H1 (cell line): ENCODE measurements at regions not wholly inside any gene's neighbourhood (a gene's known extent, or its start where the extent isn't known, plus 50 kb on each side); places are given as distances from the start of the nearest gene placed in this dataset.

ENCODE experiments used
- CHD7 ChIP-seq: fragments of 300-600 bp; sonication (generic); IDR thresholded peaks from 2 replicates; pipeline ENCODE4 v1.7.1; 2012; ENCODE audit warnings: low read length, moderate library complexity, mild to moderate bottlenecking, inconsistent platforms; ENCODE audit not compliant: insufficient replicate concordance
- E2F6 ChIP-seq: IDR thresholded peaks from 2 replicates; pipeline ENCODE4 v1.6.1; 2012; ENCODE audit warnings: inconsistent platforms
- EGR1 ChIP-seq: IDR thresholded peaks from 2 replicates; pipeline ENCODE4 v1.6.1; 2011; ENCODE audit warnings: low read depth, low read length, borderline replicate concordance
- JUND ChIP-seq: IDR thresholded peaks from 2 replicates; pipeline ENCODE4 v1.6.1; 2011; ENCODE audit warnings: mild to moderate bottlenecking, improper control_type of control experiment, low read length
- NRF1 ChIP-seq: IDR thresholded peaks from 2 replicates; pipeline ENCODE4 v1.6.1; 2011; ENCODE audit warnings: mild to moderate bottlenecking, low read depth, low read length, improper control_type of control experiment
- RNF2 ChIP-seq: fragments of 200-900, 300-1000 bp; sonication (generic); IDR thresholded peaks from 2 replicates; pipeline ENCODE4 v1.7.1; 2016; ENCODE audit warnings: borderline replicate concordance, low read depth, mild to moderate bottlenecking, antibody characterized with exemption, low read length; ENCODE audit not compliant: poor library complexity, severe bottlenecking; ENCODE audit errors: missing control alignments
- SIX5 ChIP-seq: IDR thresholded peaks from 2 replicates; pipeline ENCODE4 v1.6.1; 2011; ENCODE audit warnings: mild to moderate bottlenecking, low read depth, low read length
- TAF1 ChIP-seq: IDR thresholded peaks from 2 replicates; pipeline ENCODE4 v1.6.1; 2011; ENCODE audit warnings: mild to moderate bottlenecking, low read depth, low read length
- TEAD4 ChIP-seq: IDR thresholded peaks from 2 replicates; pipeline ENCODE4 v1.6.1; 2012; ENCODE audit warnings: low read depth, low read length, inconsistent platforms, mixed read lengths
- YY1 ChIP-seq: IDR thresholded peaks from 2 replicates; pipeline ENCODE4 v1.6.1; 2011; ENCODE audit warnings: low read depth, mild to moderate bottlenecking, low read length
- ZNF274 ChIP-seq: IDR thresholded peaks from 2 replicates; pipeline ENCODE4 v1.7.0; 2012; ENCODE audit warnings: low read length, borderline replicate concordance; ENCODE audit errors: extremely low read depth

- TF ChIP-seq CHD7, result no peak
- TF ChIP-seq EGR1, result no peak
- no peak for TF ChIP-seq JUND
- TF ChIP-seq NRF1, result no peak
- no peak for TF ChIP-seq TAF1
- TF ChIP-seq SIX5, result no peak
- no peak for TF ChIP-seq E2F6
- no peak for TF ChIP-seq ZNF274
- TF ChIP-seq RNF2, result no peak
- no peak for TF ChIP-seq TEAD4
- TF ChIP-seq YY1, result no peak
Observed at GRCh38 chr22:47237890-47238480, 475.5 kb downstream of the TBC1D22A start (continued).
